ENCODE measurements at regions not wholly inside any gene's neighbourhood (a gene's known extent, or its start where the extent isn't known, plus 50 kb on each side); places are given as distances from the start of the nearest gene placed in this dataset.
"Not testable (repeated sequence)": the region's sequence is repeated elsewhere in the genome, so short reads cannot be mapped to it uniquely, and the experiment has no call there.

GRCh38 chr10:118931436-118931835, 98.1 kb upstream of the NANOS1 start:
- POLR2A ChIA-PET: no interaction called here
- Histone ChIP-seq H3K27me3 (ENCODE audit: control insufficient read depth, insufficient read depth, low read length) (no peaks in the 10 kb centered on the region), H3K4me3 (ENCODE audit: low read depth, low read length) (no peak overlapping the region), H3K36me3 (ENCODE audit: control insufficient read depth, insufficient read depth, low read length) (no peaks in the 10 kb centered on the region)
- DNase-seq (ENCODE audit: low read depth): no peak
- CTCF ChIA-PET: no interaction called here
- no peak for TF ChIP-seq CTCF (IDR thresholded peaks at IDR 0.05; ENCODE audit: insufficient read depth, low read depth, low read length)

- CTCF ChIA-PET; H3K4me3 ChIP-seq (ENCODE audit: low read depth, low read length); DNase-seq (ENCODE audit: low read depth); H3K27me3 ChIP-seq (ENCODE audit: control insufficient read depth, insufficient read depth, low read length); POLR2A ChIA-PET; H3K36me3 ChIP-seq (ENCODE audit: control insufficient read depth, insufficient read depth, low read length): not testable (repeated sequence)
These were observed 97.4 kb upstream of the NANOS1 start for GRCh38 chr10:118932154-118932553.

GRCh38 chr10:118937226-118937625, 92.3 kb upstream of the NANOS1 start:
- TF ChIP-seq CTCF (IDR thresholded peaks at IDR 0.05; ENCODE audit: insufficient read depth, low read depth, low read length): no peak
- H3K4me3 ChIP-seq (ENCODE audit: low read depth, low read length): no peak overlapping the region
- no peaks in the 10 kb centered on the region for H3K27me3 ChIP-seq (ENCODE audit: control insufficient read depth, insufficient read depth, low read length)
- ChIA-PET POLR2A (no interaction called here), CTCF (no interaction called here)
- no peak for DNase-seq (ENCODE audit: low read depth)
- H3K36me3 ChIP-seq (ENCODE audit: control insufficient read depth, insufficient read depth, low read length): no peaks in the 10 kb centered on the region

GRCh38 chr10:118939211-118940007, 90.1 kb upstream of the NANOS1 start:
- Histone ChIP-seq H3K4me3 (ENCODE audit: low read depth, low read length) (no peak overlapping the region), H3K36me3 (ENCODE audit: control insufficient read depth, insufficient read depth, low read length) (no peaks in the 10 kb centered on the region), H3K27me3 (ENCODE audit: control insufficient read depth, insufficient read depth, low read length) (no peaks in the 10 kb centered on the region)
- no peak for DNase-seq (ENCODE audit: low read depth)
- no peak for TF ChIP-seq CTCF (IDR thresholded peaks at IDR 0.05; ENCODE audit: insufficient read depth, low read depth, low read length)
- POLR2A ChIA-PET: no interaction called here
- CTCF ChIA-PET: interaction anchor here (1.0 kb wide), 1 partner anchor 18 kb away, joined by 3 read pairs; no protein-coding TSS in a partner anchor

- DNase-seq (ENCODE audit: low read depth): no peak
- Histone ChIP-seq H3K4me3 (ENCODE audit: low read depth, low read length) (no peak overlapping the region), H3K36me3 (ENCODE audit: control insufficient read depth, insufficient read depth, low read length) (no peaks in the 10 kb centered on the region), H3K27me3 (ENCODE audit: control insufficient read depth, insufficient read depth, low read length) (no peaks in the 10 kb centered on the region)
- ChIA-PET POLR2A (no interaction called here), CTCF (no interaction called here)
- TF ChIP-seq CTCF (IDR thresholded peaks at IDR 0.05; ENCODE audit: insufficient read depth, low read depth, low read length): no peak
These were observed 89.1 kb upstream of the NANOS1 start for GRCh38 chr10:118940386-118940785.

DNA sequence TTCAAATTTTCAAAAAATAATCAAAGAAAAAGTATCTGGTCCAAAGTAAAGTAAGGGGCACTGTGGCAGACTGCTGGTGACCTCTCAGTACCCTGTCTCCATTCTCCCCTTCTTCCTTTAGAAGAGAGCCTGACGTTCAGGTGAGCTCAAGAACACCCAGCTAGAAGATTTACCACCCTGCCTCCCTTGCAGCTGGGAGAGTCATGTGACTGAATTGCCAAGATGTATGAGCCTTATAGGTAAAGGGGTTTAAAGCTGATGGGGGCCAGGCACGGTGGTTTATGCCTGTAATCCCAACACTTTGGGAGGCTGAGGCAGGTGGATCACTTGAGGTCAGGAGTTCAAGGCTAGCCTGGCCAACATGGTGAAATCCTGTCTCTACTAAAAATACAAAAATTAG, 86.3 kb upstream of the NANOS1 start:
- Histone ChIP-seq H3K36me3 (ENCODE audit: control insufficient read depth, insufficient read depth, low read length) (no peaks in the 10 kb centered on the region), H3K4me3 (ENCODE audit: low read depth, low read length) (no peak overlapping the region), H3K27me3 (ENCODE audit: control insufficient read depth, insufficient read depth, low read length) (no peaks in the 10 kb centered on the region)
- POLR2A ChIA-PET: no interaction called here
- DNase-seq (ENCODE audit: low read depth): no peak
- no peak for TF ChIP-seq CTCF (IDR thresholded peaks at IDR 0.05; ENCODE audit: insufficient read depth, low read depth, low read length)
- CTCF ChIA-PET: no interaction called here

Data from BJ (cell line).